Karpas-422 (cell line): ENCODE measurements at regions not wholly inside any gene's neighbourhood (a gene's known extent, or its start where the extent isn't known, plus 50 kb on each side); places are given as distances from the start of the nearest gene placed in this dataset.
"Not testable (repeated sequence)": the region's sequence is repeated elsewhere in the genome, so short reads cannot be mapped to it uniquely, and the experiment has no call there.

Experiments used
- DNase-seq: peaks from one replicate; pipeline ENCODE4 v3.0.0-alpha.2; 2015
- H2AFZ ChIP-seq: fragments of 200-600 bp; sonication (generic); 2 replicates; pipeline ENCODE4 v1.6.1; 2014; ENCODE audit warnings: antibody characterized with exemption, low read length, mixed read lengths
- H3K27ac ChIP-seq: fragments of 200-600 bp; sonication (generic); 2 replicates; pipeline ENCODE4 v1.5.1; 2014; ENCODE audit warnings: mild to moderate bottlenecking, low read length, moderate library complexity
- H3K27me3 ChIP-seq: fragments of 200-600 bp; sonication (generic); 2 replicates; pipeline ENCODE4 v1.6.1; 2014; ENCODE audit warnings: low read length, mixed read lengths
- H3K36me3 ChIP-seq: fragments of 200-600 bp; sonication (generic); 2 replicates; pipeline ENCODE4 v1.6.1; 2014; ENCODE audit warnings: low read length, mixed read lengths; ENCODE audit not compliant: insufficient read depth
- H3K4me1 ChIP-seq: fragments of 200-600 bp; sonication (generic); 2 replicates; pipeline ENCODE4 v1.6.1; 2014; ENCODE audit warnings: mild to moderate bottlenecking, low read length, mixed read lengths
- H3K4me2 ChIP-seq: fragments of 200-600 bp; sonication (generic); 2 replicates; pipeline ENCODE4 v1.6.1; 2014; ENCODE audit warnings: low read length, low read depth, mild to moderate bottlenecking; ENCODE audit not compliant: poor library complexity, severe bottlenecking
- H3K4me3 ChIP-seq: fragments of 200-600 bp; sonication (generic); 2 replicates; pipeline ENCODE4 v1.5.1; 2014; ENCODE audit warnings: mild to moderate bottlenecking, antibody characterized with exemption, low read length, mixed read lengths
- H3K79me2 ChIP-seq: fragments of 200-600 bp; sonication (generic); 2 replicates; pipeline ENCODE4 v1.6.1; 2014; ENCODE audit warnings: mild to moderate bottlenecking, low read length, mixed read lengths
- H3K9ac ChIP-seq: fragments of 200-600 bp; sonication (generic); 2 replicates; pipeline ENCODE4 v1.6.0; 2014; ENCODE audit warnings: low read length
- H3K9me2 ChIP-seq: fragments of 200-600 bp; sonication (generic), shearing (Covaris generic); replicated peaks from 2 replicates; pipeline ENCODE4 v1.6.0; 2014; ENCODE audit warnings: mild to moderate bottlenecking, low read length, moderate library complexity; ENCODE audit not compliant: insufficient read depth
- H3K9me3 ChIP-seq: fragments of 300-700, 200-600 bp; sonication (generic); 2 replicates; pipeline ENCODE4 v1.6.1; 2014; ENCODE audit warnings: low read length, mixed read lengths
- H4K20me1 ChIP-seq: fragments of 200-600 bp; sonication (generic); 2 replicates; pipeline ENCODE4 v1.6.1; 2014; ENCODE audit warnings: mild to moderate bottlenecking, antibody characterized with exemption, low read length, low read depth; ENCODE audit not compliant: insufficient read depth

DNA sequence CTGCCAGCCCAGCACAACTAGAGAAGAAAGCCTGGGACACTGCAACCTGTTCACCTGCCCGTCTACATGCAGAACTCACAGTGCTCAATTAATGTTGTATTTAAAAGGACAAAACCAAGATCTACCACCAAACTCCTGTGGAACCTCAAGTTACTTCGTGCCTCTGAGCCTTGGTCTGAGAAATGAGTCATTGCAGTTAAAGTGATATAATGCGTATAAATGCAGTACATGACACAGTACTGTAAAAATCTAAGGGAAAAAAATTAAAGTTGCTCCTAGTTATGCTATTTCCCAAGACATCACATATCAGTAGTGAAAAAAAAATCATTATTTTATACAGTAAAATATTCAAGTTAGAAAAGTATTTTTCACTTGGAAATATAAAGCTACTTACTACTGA is 138.9 kb downstream of the ZIC4 start:
- Histone ChIP-seq H3K79me2 (no peaks in the 10 kb centered on the region), H3K27ac (no peak overlapping the region), H3K9me2 (no peaks in the 10 kb centered on the region), H3K4me1 (no peaks in the 10 kb centered on the region), H2AFZ (no peak overlapping the region), H3K36me3 (no peaks in the 10 kb centered on the region), H3K4me3 (no peak overlapping the region), H3K4me2 (no peak overlapping the region), H3K27me3 (no peaks in the 10 kb centered on the region), H3K9me3 (peaks cover 19% of the 10 kb centered on the region), H3K9ac (no peak overlapping the region), H4K20me1 (no peaks in the 10 kb centered on the region)
- DNase-seq: no peak

DNA sequence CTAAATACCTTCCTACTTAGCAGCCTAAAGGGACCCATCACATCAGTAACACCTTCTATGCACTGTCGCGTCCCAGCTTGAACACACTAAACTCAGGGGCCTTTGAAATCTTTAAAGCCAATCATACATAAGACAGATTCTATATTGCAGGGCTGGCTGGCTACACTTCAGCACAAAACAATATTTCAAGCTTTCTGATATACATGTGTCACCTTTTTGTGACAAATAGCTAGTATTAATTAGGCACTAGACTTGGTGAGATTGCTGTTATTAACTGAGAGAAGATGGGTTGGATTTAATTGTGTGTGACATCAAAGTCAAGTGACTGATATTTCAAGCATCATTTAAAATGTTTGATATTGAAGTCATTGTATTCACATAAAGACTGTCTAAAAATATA is 148.4 kb downstream of the ZIC4 start:
- no peak for DNase-seq
- Histone ChIP-seq H3K9me2 (no peaks in the 10 kb centered on the region), H3K36me3 (no peaks in the 10 kb centered on the region), H3K27ac (no peak overlapping the region), H3K79me2 (no peaks in the 10 kb centered on the region), H3K9me3 (peaks cover 11% of the 10 kb centered on the region; the same call in 1 of the 2 replicates), H3K9ac (no peak overlapping the region), H4K20me1 (no peaks in the 10 kb centered on the region), H3K4me2 (no peak overlapping the region), H2AFZ (no peak overlapping the region), H3K4me1 (no peaks in the 10 kb centered on the region), H3K27me3 (no peaks in the 10 kb centered on the region), H3K4me3 (no peak overlapping the region)

DNA sequence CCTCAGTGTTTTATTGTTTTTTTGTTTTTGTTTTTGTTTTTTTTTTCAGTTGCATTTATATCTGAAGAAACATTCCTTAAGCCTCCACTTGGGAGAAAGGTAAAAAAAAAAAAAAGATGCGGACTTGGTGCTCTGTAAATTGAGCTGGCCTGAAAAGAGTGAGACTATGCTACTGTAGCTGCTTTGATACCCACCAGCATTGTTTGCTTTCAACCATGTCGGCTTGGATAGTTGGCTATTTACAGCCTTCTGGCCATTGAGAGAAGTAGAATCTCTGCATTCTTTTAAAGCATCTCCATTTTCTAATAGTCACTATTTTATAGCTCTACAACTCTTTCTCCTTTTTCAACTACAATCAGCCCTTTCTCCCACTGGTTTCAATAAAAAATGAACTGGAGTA is 149.6 kb downstream of the ZIC4 start:
- Histone ChIP-seq H3K9ac (no peak overlapping the region), H2AFZ (no peak overlapping the region), H4K20me1 (no peaks in the 10 kb centered on the region), H3K9me3 (peaks cover 11% of the 10 kb centered on the region; the same call in 1 of the 2 replicates), H3K4me2 (no peak overlapping the region), H3K36me3 (no peaks in the 10 kb centered on the region), H3K4me1 (no peaks in the 10 kb centered on the region), H3K4me3 (no peak overlapping the region), H3K27ac (no peak overlapping the region), H3K27me3 (no peaks in the 10 kb centered on the region), H3K9me2 (no peaks in the 10 kb centered on the region), H3K79me2 (no peaks in the 10 kb centered on the region)
- no peak for DNase-seq

DNA sequence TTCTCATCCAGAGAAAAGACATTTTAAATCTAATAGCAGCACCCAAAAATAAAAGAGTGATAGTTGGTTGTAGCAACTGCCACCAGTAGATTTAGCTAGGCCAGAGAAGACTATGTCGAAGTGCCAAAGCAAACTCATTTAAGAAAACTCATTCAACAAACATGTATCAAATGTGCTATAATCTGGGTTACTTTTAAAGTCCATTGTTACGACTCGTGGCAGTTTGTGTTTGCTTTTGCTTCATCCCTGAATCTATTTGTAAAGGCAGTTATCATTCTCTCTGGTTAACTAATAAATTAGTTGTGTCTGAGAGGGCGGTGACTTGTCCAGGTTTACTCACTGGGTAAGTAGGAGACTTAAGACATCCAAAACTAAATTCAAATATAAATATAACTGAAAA is 159.4 kb downstream of the ZIC4 start:
- Histone ChIP-seq H3K79me2 (no peaks in the 10 kb centered on the region), H3K9me3 (peaks cover 16% of the 10 kb centered on the region; the same call in 1 of the 2 replicates), H3K4me3 (no peak overlapping the region), H3K36me3 (no peaks in the 10 kb centered on the region), H2AFZ (no peak overlapping the region), H3K4me2 (no peak overlapping the region), H3K4me1 (no peaks in the 10 kb centered on the region), H3K27me3 (no peaks in the 10 kb centered on the region), H3K9me2 (no peaks in the 10 kb centered on the region), H3K9ac (no peak overlapping the region), H4K20me1 (no peaks in the 10 kb centered on the region), H3K27ac (no peak overlapping the region)
- no peak for DNase-seq

DNA sequence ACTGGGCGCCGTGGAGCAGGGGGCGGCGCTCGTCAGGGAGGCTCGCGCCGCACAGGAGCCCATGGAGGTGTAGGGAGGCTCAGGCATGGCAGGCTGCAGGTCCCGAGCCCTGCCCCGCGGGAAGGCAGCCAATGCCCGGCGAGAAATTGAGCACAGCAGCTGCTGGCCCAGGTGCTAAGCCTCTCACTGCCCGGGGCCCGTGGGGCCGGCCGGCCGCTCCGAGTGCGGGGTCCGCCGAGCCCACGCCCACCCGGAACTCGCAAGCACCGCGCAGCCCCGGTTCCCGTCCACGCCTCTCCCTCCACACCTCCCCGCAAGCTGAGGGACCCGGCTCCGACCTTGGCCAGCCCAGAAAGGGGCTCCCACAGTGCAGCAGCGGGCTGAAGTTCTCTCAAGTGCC is 160.7 kb downstream of the ZIC4 start:
- not testable (repeated sequence) for H3K79me2 ChIP-seq, DNase-seq, H3K36me3 ChIP-seq, H3K9me2 ChIP-seq, H3K27ac ChIP-seq, H4K20me1 ChIP-seq, H3K4me1 ChIP-seq, H2AFZ ChIP-seq, H3K4me2 ChIP-seq, H3K4me3 ChIP-seq, H3K9ac ChIP-seq, H3K27me3 ChIP-seq
- H3K9me3 ChIP-seq: peaks cover 16% of the 10 kb centered on the region; the same call in 1 of the 2 replicates

DNA sequence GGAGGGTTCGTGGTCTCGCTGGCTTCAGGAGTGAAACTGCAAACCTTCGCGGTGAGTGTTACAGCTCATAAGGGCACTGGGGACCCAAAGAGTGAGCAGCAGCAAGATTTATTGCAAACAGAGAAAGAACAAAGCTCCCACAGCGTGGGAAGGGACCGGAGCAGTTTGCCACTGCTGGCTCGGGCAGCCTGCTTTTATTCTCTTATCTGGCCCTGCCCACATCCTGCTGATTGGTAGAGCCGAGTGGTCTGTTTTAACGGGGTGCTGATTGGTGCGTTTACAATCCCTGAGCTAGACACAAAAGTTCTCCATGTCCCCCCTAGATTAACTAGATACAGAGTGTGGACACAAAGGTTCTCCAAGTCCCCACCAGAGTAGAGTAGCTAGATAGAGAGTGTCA is 161.3 kb downstream of the ZIC4 start:
- not testable (repeated sequence) for H3K4me3 ChIP-seq, H3K4me1 ChIP-seq, DNase-seq, H2AFZ ChIP-seq, H3K79me2 ChIP-seq, H3K4me2 ChIP-seq, H3K9ac ChIP-seq, H4K20me1 ChIP-seq, H3K27ac ChIP-seq, H3K27me3 ChIP-seq, H3K36me3 ChIP-seq, H3K9me2 ChIP-seq
- H3K9me3 ChIP-seq: peaks cover 16% of the 10 kb centered on the region; the same call in 1 of the 2 replicates

DNA sequence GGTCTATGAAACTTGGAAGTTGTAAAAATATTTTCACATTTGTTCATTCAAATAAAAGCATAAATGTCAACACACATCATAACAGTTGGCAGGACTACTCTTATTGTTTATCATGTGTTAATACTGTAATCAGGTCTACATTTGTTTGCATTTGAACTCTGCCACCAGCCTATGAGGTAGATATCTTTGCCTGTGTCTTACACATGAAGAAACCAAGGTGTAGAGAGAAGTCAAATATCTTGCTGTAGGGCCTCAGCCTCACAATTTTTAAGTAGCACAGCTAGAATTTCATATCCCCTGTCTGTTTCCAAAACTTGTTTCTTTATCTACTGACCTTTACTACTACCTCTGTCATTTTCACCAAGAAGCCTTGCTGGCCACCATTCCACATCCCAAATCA is 161.9 kb downstream of the ZIC4 start:
- Histone ChIP-seq H3K4me1 (no peaks in the 10 kb centered on the region), H3K36me3 (no peaks in the 10 kb centered on the region), H3K9me2 (no peaks in the 10 kb centered on the region), H3K27ac (no peak overlapping the region), H3K9ac (no peak overlapping the region), H3K27me3 (no peaks in the 10 kb centered on the region), H3K4me2 (no peak overlapping the region), H3K79me2 (no peaks in the 10 kb centered on the region), H3K4me3 (no peak overlapping the region), H4K20me1 (no peaks in the 10 kb centered on the region), H3K9me3 (peaks cover 16% of the 10 kb centered on the region; the same call in 1 of the 2 replicates), H2AFZ (no peak overlapping the region)
- DNase-seq: no peak

DNA sequence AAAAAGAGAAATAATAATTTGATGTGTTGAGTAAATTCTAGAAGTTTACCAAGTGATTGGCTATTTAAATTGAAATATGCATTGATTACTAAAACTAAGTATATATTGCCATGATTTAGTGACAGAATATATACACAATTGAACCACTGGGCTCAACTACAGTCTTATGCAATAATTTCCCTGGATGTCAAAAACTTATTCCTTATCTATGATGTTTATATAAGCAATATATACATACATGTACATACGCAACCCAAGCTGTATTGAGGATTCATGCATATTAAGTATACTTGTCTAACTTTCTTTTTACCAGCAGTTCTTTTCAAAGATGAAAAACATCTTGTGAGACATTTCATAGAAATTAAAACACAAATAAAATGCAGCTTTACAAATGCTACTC is 165.8 kb downstream of the ZIC4 start:
- Histone ChIP-seq H3K27me3 (no peaks in the 10 kb centered on the region), H3K36me3 (no peaks in the 10 kb centered on the region), H3K9me2 (no peaks in the 10 kb centered on the region), H3K79me2 (no peaks in the 10 kb centered on the region), H3K4me3 (no peak overlapping the region), H3K27ac (no peak overlapping the region), H3K9me3 (peaks cover 10% of the 10 kb centered on the region; the same call in 1 of the 2 replicates), H3K4me2 (no peak overlapping the region), H3K4me1 (no peaks in the 10 kb centered on the region), H4K20me1 (no peaks in the 10 kb centered on the region), H2AFZ (no peak overlapping the region), H3K9ac (no peak overlapping the region)
- no peak for DNase-seq

DNA sequence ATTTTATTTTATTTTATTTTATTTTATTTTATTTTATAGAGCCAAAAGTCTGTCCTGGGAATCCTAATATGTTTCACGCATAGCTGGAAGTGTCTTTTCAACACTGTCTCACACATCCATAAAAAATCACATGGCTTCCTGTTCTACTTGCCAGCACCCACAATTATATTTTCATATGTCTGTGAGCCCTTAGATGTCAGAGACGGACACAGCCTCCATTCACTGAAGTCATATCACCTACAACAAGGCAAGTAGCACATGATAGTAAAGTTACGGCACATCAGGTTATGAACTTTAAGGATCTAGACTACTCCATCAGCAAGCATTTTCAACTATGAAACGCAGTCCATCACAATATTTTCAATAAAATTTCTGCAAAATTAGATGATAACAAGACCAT is 168.4 kb downstream of the ZIC4 start:
- Histone ChIP-seq H3K27ac (no peak overlapping the region), H3K36me3 (no peaks in the 10 kb centered on the region), H3K4me1 (no peaks in the 10 kb centered on the region), H3K4me3 (no peak overlapping the region), H3K9me2 (no peaks in the 10 kb centered on the region), H2AFZ (no peak overlapping the region), H3K27me3 (no peaks in the 10 kb centered on the region), H3K79me2 (no peaks in the 10 kb centered on the region), H3K9ac (no peak overlapping the region), H3K9me3 (peaks cover 11% of the 10 kb centered on the region; the same call in 1 of the 2 replicates), H4K20me1 (no peaks in the 10 kb centered on the region), H3K4me2 (no peak overlapping the region)
- DNase-seq: no peak
